SKM-1 (cell line): ENCODE measurements at regions not wholly inside any gene's neighbourhood (a gene's known extent, or its start where the extent isn't known, plus 50 kb on each side); places are given as distances from the start of the nearest gene placed in this dataset.
"Not testable (repeated sequence)": the region's sequence is repeated elsewhere in the genome, so short reads cannot be mapped to it uniquely, and the experiment has no call there.

Source experiments
- DNase-seq: peaks from one replicate; lab custom pipeline; 2025; ENCODE audit not compliant: unreplicated experiment; lab: John Stamatoyannopoulos, UW

- no peak for DNase-seq
Observed at GRCh38 chr6:113018351-113019151, 671.4 kb downstream of the RFPL4B start.

GRCh38 chr6:113019176-113019575, 672.0 kb downstream of the RFPL4B start:
- no peak for DNase-seq

- no peak for DNase-seq
Observed at GRCh38 chr6:113027780-113028179, 680.6 kb downstream of the RFPL4B start.

GRCh38 chr6:113029161-113029560, 682.0 kb downstream of the RFPL4B start:
- DNase-seq: not testable (repeated sequence)

GRCh38 chr6:113031591-113032238, 684.6 kb downstream of the RFPL4B start:
- no peak for DNase-seq

- no peak for DNase-seq
Observed at GRCh38 chr6:113039005-113039404, 691.9 kb downstream of the RFPL4B start.

- DNase-seq: no peak
Observed at GRCh38 chr6:113047148-113047547, 700.0 kb downstream of the RFPL4B start.

- no peak for DNase-seq
Observed at GRCh38 chr6:113047932-113048331, 700.8 kb downstream of the RFPL4B start.

GRCh38 chr6:113048741-113049140, 701.6 kb downstream of the RFPL4B start:
- no peak for DNase-seq

GRCh38 chr6:113049190-113049589, 702.1 kb downstream of the RFPL4B start:
- no peak for DNase-seq

GRCh38 chr6:113050010-113050858, 703.1 kb downstream of the RFPL4B start:
- no peak for DNase-seq

- no peak for DNase-seq
Observed at GRCh38 chr6:113050979-113051378, 703.8 kb downstream of the RFPL4B start.

GRCh38 chr6:113052506-113052905, 705.4 kb downstream of the RFPL4B start:
- DNase-seq: no peak

- DNase-seq: no peak
Observed at GRCh38 chr6:113055061-113055460, 707.9 kb downstream of the RFPL4B start.

GRCh38 chr6:113055998-113056397, 708.9 kb downstream of the RFPL4B start:
- no peak for DNase-seq

- no peak for DNase-seq
Observed at GRCh38 chr6:113057567-113058053, 710.5 kb downstream of the RFPL4B start.

GRCh38 chr6:113060664-113061063, 713.5 kb downstream of the RFPL4B start:
- no peak for DNase-seq

- no peak for DNase-seq
Observed at GRCh38 chr6:113065611-113066010, 718.5 kb downstream of the RFPL4B start.

GRCh38 chr6:113067612-113068275, 720.6 kb downstream of the RFPL4B start:
- no peak for DNase-seq

GRCh38 chr6:113068570-113068969, 721.4 kb downstream of the RFPL4B start:
- no peak for DNase-seq

- not testable (repeated sequence) for DNase-seq
Observed at GRCh38 chr6:113070681-113071080, 723.6 kb downstream of the RFPL4B start.
